ENCODE measurements at regions not wholly inside any gene's neighbourhood (a gene's known extent, or its start where the extent isn't known, plus 50 kb on each side); places are given as distances from the start of the nearest gene placed in this dataset.
"Not testable (repeated sequence)": the region's sequence is repeated elsewhere in the genome, so short reads cannot be mapped to it uniquely, and the experiment has no call there.

DNA sequence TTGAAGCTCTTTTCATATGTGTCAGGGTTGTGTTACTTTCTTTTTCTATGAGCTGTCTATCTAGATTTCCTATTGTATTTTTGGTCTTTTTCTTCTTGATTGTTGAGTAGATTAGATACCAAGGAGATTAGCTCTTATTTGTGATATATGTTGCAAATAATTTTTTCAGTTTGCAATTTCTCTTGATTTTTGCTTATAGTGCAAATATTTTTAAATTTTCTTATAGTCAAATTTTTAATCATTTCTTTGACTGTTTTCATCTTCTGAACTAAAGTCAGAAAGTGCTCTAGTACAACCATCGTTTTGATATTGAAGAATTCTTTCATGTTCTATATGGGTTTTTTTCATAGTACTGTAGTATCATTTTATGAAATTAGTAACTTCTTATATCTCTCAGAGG is 193.7 kb downstream of the OSTF1 start:
- TF ChIP-seq, protein P1, sequence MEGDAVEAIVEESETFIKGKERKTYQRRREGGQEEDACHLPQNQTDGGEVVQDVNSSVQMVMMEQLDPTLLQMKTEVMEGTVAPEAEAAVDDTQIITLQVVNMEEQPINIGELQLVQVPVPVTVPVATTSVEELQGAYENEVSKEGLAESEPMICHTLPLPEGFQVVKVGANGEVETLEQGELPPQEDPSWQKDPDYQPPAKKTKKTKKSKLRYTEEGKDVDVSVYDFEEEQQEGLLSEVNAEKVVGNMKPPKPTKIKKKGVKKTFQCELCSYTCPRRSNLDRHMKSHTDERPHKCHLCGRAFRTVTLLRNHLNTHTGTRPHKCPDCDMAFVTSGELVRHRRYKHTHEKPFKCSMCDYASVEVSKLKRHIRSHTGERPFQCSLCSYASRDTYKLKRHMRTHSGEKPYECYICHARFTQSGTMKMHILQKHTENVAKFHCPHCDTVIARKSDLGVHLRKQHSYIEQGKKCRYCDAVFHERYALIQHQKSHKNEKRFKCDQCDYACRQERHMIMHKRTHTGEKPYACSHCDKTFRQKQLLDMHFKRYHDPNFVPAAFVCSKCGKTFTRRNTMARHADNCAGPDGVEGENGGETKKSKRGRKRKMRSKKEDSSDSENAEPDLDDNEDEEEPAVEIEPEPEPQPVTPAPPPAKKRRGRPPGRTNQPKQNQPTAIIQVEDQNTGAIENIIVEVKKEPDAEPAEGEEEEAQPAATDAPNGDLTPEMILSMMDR (IDR thresholded peaks at IDR 0.05; ENCODE audit: low read depth, low read length): no peak

DNA sequence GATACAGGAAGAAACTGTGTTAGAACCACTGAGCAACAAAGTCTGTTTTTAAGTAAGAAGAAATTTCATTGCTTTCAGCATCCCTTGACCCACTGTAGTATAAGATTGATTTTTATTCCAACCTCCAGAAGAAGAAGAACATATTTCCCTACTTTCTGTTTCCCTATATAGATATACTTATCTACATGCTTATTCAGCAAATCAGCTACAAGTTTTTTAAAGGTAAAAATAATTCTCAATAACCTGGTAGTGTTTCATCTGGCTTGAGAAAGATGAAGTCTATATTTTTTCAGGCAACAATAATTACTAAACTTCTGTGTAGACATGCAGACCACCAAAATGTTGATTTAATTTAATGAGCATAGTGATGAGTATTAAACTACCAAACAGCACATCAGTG is 201.0 kb downstream of the OSTF1 start:
- TF ChIP-seq, protein P1 (IDR thresholded peaks at IDR 0.05; ENCODE audit: low read depth, low read length): no peak
- no peak overlapping the region for H3K4me3 ChIP-seq (ENCODE audit: low read depth, low read length)

More for the DNA sequence above, 193.7 kb downstream of the OSTF1 start:
- H3K4me3 ChIP-seq (ENCODE audit: low read depth, low read length): no peak overlapping the region

DNA sequence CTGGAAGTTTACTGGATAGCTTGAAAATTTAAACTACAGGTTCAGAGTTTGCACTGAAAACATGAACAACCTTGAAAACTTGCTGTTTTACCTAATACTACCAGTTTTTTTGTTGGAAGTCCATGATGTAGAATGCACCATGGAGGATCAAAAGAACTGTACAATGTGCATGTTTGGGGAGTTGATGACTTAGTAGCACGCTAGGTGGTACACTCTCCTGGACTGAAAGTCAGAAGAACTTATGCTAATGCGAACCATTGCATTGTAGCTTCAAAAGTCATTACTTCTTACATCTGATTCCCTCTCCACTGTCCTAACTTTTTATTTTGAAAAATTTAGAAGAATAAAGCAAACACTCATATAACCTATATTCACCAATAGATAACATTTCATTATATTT is 211.0 kb downstream of the OSTF1 start:
- TF ChIP-seq, protein P1 (IDR thresholded peaks at IDR 0.05; ENCODE audit: low read depth, low read length): no peak
- no peak overlapping the region for H3K4me3 ChIP-seq (ENCODE audit: low read depth, low read length)

DNA sequence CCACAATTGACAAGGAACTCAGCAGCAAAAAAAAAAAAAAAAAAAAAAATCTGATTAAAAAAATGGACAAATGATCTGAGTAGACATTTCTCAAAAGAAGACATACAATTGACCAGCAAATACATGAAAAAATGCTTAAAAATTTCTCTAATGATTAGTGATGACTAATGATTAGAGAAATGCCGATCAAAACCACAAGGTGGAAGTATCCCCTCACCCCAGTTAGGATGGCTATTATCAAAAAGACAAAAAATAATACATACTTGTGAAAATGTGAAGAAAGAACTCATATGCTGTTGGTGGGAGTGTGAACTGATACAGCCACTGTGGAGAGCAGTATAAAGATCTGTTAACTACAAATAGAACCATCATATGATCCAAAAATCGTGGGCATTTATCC is 245.3 kb downstream of the OSTF1 start:
- H3K4me3 ChIP-seq (ENCODE audit: low read depth, low read length): no peak overlapping the region
- TF ChIP-seq, protein P1 (IDR thresholded peaks at IDR 0.05; ENCODE audit: low read depth, low read length): no peak

DNA sequence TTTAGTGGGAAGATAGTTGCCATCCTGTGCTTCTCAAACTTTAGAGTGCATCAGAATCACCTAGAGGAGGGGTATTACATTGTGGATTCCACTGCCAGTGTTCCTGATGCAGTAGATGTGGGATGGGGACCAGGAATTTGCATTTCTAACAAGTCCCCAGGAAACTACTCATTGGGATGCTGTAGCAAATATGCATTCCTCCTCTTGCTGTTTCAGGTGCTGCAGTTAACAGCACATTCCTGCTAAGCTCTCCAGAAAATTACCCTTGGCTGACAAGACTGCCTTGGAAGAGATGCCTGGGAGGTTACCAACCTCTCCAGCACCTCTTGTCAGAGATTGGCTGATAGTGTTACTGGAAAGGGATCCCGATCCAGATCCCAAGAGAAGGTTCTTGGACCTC is 270.5 kb downstream of the OSTF1 start:
- H3K4me3 ChIP-seq (ENCODE audit: low read depth, low read length): no peak overlapping the region
- TF ChIP-seq, protein P1 (IDR thresholded peaks at IDR 0.05; ENCODE audit: low read depth, low read length): no peak

DNA sequence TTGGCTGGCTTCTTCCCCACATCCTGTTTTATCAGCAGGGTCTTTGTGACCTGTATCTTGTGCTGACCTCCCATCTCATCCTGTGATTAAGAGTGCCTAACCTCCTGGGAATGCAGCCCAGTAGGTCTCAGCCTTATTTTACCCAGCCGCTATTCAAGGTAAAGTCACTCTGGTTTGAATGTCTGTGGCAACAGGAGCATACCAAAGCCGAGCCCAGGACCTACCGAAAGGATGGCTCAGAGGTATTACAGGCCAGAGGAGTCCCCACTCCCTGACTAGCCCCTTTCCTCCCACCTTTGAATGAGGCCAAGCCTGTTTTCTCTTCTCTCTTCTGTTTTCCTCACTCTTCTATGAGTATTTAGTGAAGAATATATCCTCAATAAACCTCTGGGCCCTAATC is 271.3 kb downstream of the OSTF1 start:
- TF ChIP-seq, protein P1 (IDR thresholded peaks at IDR 0.05; ENCODE audit: low read depth, low read length): no peak
- H3K4me3 ChIP-seq (ENCODE audit: low read depth, low read length): no peak overlapping the region

DNA sequence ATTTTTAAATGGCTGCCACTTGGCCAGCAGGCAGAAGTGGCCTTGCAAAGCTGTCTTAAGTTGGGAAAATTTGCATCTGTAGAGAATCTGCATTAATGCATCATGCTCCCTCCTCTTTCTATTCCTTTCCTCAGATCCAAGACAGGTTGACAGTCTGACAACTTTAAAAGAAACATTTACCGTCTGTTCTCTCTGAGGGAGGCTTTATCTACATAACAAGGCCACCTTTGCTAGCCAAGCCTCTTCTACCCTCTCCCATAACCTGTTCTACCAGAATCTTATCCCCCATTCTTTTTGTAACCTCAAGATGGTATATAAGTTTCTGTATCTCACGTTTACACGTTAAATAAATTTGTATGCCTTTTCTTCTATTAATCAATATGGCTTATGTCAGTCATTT is 271.9 kb downstream of the OSTF1 start:
- H3K4me3 ChIP-seq (ENCODE audit: low read depth, low read length): no peak overlapping the region
- TF ChIP-seq, protein P1 (IDR thresholded peaks at IDR 0.05; ENCODE audit: low read depth, low read length): no peak

DNA sequence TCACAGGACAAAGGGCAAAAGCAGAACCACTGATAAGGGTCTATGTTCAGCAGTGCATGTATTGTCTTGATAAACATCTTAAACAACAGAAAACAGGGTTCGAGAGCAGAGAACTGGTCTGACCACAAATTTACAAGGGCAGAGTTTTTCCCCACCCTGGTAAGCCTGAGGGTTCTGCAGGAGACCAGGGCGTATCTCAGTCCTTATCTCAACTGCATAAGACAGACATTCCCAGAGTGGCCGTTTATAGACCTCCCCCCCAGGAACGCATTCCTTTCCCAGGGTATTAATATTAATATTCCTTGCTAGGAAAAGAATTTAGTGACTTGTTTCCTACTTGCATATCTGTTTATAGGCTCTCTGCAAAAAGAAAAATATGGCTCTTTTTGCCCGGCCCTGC is 274.1 kb downstream of the OSTF1 start:
- not testable (repeated sequence) for H3K4me3 ChIP-seq (ENCODE audit: low read depth, low read length)

All from WI38 (cell line).